PFSK-1 (cell line): ENCODE measurements at regions not wholly inside any gene's neighbourhood (a gene's known extent, or its start where the extent isn't known, plus 50 kb on each side); places are given as distances from the start of the nearest gene placed in this dataset.

Experiments
- POLR2AphosphoS5 ChIP-seq: IDR thresholded peaks from 2 replicates; pipeline ENCODE4 v1.6.1; 2012; ENCODE audit warnings: low read depth, mild to moderate bottlenecking, control low read depth, low read length, moderate library complexity
- TAF1 ChIP-seq: IDR thresholded peaks from 2 replicates; pipeline ENCODE4 v1.6.1; 2012; ENCODE audit warnings: low read length, control low read depth, borderline replicate concordance; ENCODE audit not compliant: insufficient read depth

DNA sequence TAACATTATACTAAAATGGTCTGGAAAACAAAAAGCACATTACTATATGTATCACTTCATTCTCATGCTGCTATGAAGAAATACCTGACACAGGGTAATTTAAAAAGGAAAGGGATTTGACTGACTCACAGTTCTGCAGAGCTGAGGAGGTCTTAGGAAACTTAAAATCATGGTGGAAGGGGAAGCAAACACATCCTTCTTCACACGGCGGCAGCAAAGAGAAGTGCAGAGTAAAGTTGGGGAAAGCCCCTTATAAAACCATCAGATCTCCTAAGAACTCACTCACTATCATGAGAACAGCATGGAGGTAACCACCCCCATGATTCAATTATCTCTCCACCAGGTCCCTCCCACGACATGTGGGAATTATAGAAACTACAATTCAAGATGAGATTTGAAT lies 60.0 kb downstream of the FAM181B start:
- no peak for TF ChIP-seq POLR2AphosphoS5
- TF ChIP-seq TAF1, result no peak
